Fibroblast of skin of back (primary cell): ENCODE measurements at regions not wholly inside any gene's neighbourhood (a gene's known extent, or its start where the extent isn't known, plus 50 kb on each side); places are given as distances from the start of the nearest gene placed in this dataset.
"Not testable (repeated sequence)": the region's sequence is repeated elsewhere in the genome, so short reads cannot be mapped to it uniquely, and the experiment has no call there.

ENCODE experiments used
- DNase-seq: peaks from one replicate; pipeline ENCODE4 v3.0.0-alpha.2; 2013

GRCh38 chr4:53865054-53865453 is 199.4 kb downstream of the CHIC2 start:
- DNase-seq, result no peak

GRCh38 chr4:53863736-53864365 is 200.6 kb downstream of the CHIC2 start:
- no peak for DNase-seq

- DNase-seq, result no peak
Measured at GRCh38 chr4:53863158-53863557, 201.2 kb downstream of the CHIC2 start.

- peak; percentile 90 for DNase-seq
Measured at GRCh38 chr4:53861856-53862610, 202.4 kb downstream of the CHIC2 start.

GRCh38 chr4:53859305-53859704 is 205.1 kb downstream of the CHIC2 start:
- DNase-seq, result no peak

- DNase-seq, result no peak
Measured at GRCh38 chr4:53858744-53859143, 205.7 kb downstream of the CHIC2 start.

- peak; percentile 81 for DNase-seq
Measured at GRCh38 chr4:53855581-53856250, 208.7 kb downstream of the CHIC2 start.

- DNase-seq, result no peak
Measured at GRCh38 chr4:53854991-53855568, 209.3 kb downstream of the CHIC2 start.

- DNase-seq, result peak; percentile 69
Measured at GRCh38 chr4:53852343-53852742, 212.1 kb downstream of the CHIC2 start.

GRCh38 chr4:53847965-53848364 is 216.4 kb downstream of the CHIC2 start:
- DNase-seq, result no peak

- DNase-seq, result no peak
Measured at GRCh38 chr4:53844551-53844950, 219.9 kb downstream of the CHIC2 start.

- no peak for DNase-seq
Measured at GRCh38 chr4:53844133-53844532, 220.3 kb downstream of the CHIC2 start.

GRCh38 chr4:53841711-53842110 is 222.7 kb downstream of the CHIC2 start:
- no peak for DNase-seq

- DNase-seq, result no peak
Measured at GRCh38 chr4:53840643-53841042, 223.8 kb downstream of the CHIC2 start.

GRCh38 chr4:53833302-53834003 is 231.0 kb downstream of the CHIC2 start:
- DNase-seq, result not testable (repeated sequence)

GRCh38 chr4:53832549-53832948 is 231.9 kb downstream of the CHIC2 start:
- no peak for DNase-seq

GRCh38 chr4:53830511-53830910 is 233.9 kb downstream of the CHIC2 start:
- no peak for DNase-seq

GRCh38 chr4:53821179-53821851 is 230.0 kb upstream of the LNX1 start:
- DNase-seq, result no peak

- no peak for DNase-seq
Measured at GRCh38 chr4:53818104-53818503, 226.8 kb upstream of the LNX1 start.

GRCh38 chr4:53816561-53816960 is 225.3 kb upstream of the LNX1 start:
- DNase-seq, result peak; percentile 44

- DNase-seq, result no peak
Measured at GRCh38 chr4:53815281-53815680, 224.0 kb upstream of the LNX1 start.

GRCh38 chr4:53813998-53814397 is 222.7 kb upstream of the LNX1 start:
- DNase-seq, result no peak
